HG03575 (cell line): ENCODE measurements at regions not wholly inside any gene's neighbourhood (a gene's known extent, or its start where the extent isn't known, plus 50 kb on each side); places are given as distances from the start of the nearest gene placed in this dataset.
"Not testable (repeated sequence)": the region's sequence is repeated elsewhere in the genome, so short reads cannot be mapped to it uniquely, and the experiment has no call there.

Experiments
- ATAC-seq: cut with Tn5 transposase; IDR thresholded peaks from one replicate; pipeline ENCODE4 v1.9.1; 2021; ENCODE audit not compliant: unreplicated experiment, insufficient number of reproducible peaks, low FRiP score; ENCODE audit errors: extremely low read depth

GRCh38 chr2:48230834-48231233 lies 83.6 kb upstream of the FOXN2 start:
- ATAC-seq: no peak

- no peak for ATAC-seq
These were observed 82.1 kb upstream of the FOXN2 start for GRCh38 chr2:48232351-48232750.

DNA sequence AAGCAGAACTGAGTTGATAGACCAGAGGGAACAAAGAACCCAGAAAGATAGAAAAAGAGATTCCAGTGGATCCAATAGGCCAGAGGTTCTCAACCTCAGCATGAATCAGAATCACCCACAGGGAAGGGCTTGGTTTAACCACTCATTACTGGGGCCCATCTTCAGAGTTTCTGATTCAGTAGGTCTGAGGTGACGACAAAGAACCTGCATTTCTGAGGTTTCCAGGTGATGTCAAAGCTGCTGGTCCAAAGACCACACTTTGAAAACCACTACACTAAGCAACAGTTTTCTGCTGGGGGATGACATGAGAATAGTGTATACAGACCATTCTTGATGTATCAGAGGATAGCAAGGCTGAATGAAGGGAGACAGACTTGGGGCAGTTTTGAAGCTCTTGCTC lies 81.5 kb upstream of the FOXN2 start:
- no peak for ATAC-seq

DNA sequence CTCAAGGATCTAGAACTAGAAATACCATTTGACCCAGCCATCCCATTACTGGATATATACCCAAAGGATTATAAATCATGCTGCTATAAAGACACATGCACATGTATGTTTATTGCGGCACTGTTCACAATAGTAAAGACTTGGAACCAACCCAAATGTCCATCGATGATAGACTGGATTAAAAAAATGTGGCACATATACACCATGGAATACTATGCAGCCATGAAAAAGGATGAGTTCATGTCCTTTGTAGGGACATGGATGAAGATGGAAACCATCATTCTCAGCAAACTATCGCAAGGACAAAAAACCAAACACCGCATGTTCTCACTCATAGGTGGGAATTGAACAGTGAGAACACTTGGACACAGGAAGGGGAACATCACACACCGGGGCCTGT lies 80.7 kb upstream of the FOXN2 start:
- ATAC-seq: not testable (repeated sequence)

- ATAC-seq: no peak
These were observed 79.4 kb upstream of the FOXN2 start for GRCh38 chr2:48235076-48235475.

DNA sequence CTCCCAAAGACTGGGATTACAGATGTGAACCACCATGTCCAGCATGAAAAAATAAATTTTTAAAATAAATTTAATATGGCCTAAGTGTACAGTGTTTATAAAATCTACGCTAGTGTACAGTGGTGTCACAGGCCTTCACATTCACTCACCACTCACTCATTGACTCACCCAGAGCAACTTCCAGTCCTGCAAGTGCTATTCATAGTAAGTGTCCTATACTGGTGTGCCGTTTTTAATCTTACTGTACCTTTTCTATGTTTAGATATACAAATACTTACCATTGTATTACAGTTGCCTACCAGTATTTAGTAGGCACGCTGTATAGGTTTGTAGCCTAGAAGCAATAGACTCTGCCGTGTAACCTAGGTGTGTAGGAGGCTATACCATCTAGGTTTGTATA lies 76.1 kb upstream of the FOXN2 start:
- no peak for ATAC-seq

DNA sequence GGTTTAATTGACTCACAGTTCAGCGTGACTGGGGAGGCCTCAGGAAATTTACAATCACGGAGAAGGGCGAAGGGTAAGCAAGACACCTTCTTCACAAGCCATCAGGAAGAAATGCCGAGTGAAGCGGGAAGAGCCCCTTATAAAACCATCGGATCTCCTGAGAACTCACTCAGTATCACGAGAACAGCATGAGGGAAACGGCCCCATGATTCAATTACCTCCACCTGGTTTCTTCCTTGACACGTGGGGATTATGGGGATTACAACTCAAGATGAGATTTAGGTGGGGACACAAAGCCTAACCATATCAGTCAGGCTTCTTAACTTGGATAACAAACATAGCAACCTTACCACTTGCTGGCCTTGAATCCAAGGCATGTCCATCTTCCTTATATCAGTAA lies 73.6 kb upstream of the FOXN2 start:
- no peak for ATAC-seq

GRCh38 chr2:48247206-48247605 lies 67.3 kb upstream of the FOXN2 start:
- ATAC-seq: no peak

DNA sequence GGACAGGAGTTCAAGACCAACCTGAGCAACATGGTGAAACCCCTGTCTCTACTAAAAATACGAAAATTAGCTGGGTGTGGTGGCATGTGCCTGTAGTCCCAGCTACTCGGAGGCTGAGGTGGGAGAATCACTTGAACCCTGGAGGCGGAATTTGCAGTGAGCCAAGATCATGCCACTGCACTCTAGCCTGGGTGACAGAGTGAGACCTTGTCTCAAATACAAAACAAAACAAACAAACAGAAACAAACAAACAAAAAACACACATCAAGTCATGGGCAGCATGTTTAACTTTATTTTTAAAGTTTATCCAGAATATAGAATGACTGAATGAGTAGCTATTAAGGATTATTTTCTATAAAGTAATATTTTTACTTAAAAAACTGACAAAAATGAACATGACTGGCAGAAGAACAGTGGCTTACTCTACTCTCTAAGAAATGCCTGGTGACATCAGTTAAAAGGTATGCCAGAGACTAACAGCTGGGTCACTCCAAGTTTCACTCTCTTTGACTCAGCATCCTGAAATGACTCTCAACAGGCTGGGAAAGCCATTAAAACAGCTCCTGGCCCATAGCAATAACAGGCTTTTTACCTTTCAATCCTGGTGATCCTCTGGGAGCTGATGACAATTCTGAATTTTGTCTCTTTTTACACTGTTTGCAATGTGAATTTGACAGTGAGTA lies 66.1 kb upstream of the FOXN2 start:
- ATAC-seq: peak; percentile 73

DNA sequence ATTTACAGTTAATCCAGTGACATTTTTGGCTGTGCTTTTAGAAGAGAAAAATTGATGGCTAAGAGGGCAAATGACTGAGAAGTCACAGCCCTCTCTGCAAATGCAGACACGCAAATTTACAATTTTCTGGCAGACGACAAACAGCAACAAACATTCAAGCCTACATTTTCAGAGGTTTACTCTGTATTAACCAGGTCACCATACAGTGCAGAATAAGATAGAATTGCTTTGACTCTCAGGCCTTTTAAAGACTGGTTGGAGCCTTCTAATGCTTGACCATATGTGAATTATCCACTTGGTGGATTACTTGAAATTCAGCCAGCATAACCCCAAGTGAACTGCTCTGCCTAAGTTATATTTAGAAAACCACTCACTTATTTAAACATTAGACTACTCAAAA lies 65.5 kb upstream of the FOXN2 start:
- ATAC-seq: no peak

DNA sequence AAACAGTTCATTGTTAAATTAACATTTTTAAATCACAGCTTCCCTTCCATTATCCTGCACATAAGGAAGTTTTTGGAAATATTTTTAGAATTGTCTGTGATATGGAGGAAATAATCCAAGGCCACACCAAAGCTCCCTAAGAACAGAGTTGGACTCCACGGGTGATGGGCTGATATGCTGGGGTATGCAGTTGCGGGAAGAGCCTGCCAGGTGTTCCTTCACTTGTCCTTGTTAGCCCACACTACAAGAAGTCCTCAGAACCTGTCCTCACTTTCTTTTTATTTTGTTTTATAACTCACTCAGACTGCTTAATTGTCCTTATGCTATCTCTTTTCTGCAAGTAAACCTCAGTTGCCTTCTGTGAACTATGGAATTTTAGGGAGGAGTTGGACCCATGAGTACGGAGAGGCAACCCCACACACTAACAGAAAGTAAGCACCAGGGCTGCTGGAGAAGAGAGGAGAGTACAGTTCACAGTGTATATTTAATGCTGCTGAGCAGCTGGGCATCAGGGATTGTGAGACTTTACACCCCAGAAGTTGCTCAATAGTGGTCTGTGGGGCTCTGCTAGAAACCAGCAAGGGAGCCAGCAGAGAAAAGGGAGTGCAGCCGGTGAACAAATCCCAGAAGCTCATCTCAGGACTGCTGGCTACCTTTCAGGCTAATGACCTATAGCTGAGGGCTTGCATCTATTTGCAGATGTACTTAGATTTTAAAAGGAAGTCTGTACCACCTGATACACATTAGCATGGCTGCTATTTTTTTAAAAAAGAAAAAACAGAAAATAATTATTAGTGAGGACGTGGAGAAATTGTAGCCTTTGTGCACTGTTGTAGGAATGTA lies 64.6 kb upstream of the FOXN2 start:
- ATAC-seq: no peak

GRCh38 chr2:48250474-48250844 lies 64.0 kb upstream of the FOXN2 start:
- no peak for ATAC-seq

GRCh38 chr2:48250943-48251342 lies 63.5 kb upstream of the FOXN2 start:
- ATAC-seq: no peak

DNA sequence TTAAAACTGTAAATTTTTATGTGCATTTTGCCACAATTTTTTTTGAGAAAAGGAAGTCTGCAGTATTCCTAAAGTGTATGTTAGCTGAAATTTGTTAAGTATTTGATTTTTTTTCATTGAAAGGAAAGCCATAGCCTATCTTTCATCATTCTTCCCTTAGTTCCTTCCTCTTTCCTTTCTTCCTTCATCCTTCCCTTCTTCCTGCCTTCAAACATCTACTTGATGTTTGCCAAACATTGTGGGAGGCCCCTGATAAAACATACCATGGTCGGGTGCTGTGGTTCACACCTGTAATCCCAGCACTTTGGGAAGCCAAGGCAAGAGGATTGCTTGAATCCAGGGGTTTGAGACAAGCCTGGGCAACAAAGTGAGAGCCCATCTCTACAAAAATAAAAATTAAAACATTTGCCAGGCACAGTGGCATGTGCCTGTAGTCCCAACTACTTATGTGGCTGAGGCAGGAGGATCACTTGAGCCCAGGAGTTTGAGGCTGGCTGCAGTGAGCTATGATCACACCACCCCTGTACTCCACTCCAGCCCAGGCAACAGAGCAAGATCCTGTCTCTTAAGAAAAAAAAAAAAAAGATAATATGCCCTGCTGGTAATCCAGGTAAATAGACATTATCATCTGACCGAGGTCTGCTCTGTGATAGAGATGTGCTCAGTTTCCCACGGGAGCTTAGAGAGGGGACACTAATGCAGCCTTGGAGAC lies 62.9 kb upstream of the FOXN2 start:
- no peak for ATAC-seq

DNA sequence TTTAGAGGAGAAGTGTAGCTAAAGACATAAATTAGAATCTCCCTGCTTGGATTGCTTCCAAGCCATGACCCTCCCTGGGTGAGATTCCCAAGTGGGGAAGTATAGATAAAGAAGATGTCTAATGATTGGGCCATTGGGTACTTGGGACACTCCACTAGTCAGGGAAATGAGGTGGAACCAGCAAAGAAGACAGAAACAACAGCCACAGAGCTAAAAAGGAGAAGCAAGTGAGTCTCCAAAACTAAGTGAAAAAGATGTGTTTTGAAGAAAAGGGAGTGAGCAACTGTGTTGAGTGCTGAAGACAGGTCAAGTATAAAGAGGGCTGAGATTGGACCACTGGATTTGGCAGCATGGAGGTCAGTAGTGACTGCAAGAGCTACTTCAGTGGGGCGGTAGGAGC lies 61.2 kb upstream of the FOXN2 start:
- ATAC-seq: no peak

DNA sequence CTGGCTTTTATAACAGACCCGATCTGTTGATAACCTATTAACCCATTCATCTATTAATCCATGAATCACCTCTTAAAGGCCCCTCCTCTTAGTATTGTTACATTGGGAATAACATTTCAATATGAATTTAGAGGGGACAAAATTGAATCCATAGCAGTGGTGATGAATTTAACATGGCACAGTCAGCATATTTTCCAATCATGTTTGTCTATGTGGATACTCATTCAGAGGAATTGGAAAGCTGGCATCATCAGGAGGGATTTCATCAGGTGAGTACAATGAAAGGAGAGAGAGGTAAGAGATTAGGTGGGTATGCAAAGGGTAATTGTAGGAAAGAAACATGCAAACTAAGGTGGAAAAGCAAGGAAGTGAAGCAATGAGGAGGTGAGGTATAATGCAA lies 59.6 kb upstream of the FOXN2 start:
- ATAC-seq: no peak

DNA sequence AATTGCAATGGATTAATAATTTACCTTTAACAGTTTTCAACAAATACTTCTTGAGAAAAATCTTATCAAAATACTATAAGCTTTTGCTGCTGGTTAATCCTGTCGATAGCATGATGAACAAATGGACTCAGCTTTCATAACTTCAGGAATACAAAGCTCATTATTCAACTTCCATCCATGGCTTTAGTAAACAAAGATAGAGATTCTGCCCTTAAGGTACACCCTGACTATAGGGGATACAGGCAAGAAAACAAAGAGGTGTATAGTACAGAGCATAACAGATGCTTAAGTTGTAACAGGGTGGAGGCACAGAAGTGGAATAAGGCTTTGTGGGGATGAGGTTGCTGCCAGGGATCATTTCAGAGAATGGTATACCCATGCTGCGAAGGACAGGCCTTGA lies 57.0 kb upstream of the FOXN2 start:
- no peak for ATAC-seq

DNA sequence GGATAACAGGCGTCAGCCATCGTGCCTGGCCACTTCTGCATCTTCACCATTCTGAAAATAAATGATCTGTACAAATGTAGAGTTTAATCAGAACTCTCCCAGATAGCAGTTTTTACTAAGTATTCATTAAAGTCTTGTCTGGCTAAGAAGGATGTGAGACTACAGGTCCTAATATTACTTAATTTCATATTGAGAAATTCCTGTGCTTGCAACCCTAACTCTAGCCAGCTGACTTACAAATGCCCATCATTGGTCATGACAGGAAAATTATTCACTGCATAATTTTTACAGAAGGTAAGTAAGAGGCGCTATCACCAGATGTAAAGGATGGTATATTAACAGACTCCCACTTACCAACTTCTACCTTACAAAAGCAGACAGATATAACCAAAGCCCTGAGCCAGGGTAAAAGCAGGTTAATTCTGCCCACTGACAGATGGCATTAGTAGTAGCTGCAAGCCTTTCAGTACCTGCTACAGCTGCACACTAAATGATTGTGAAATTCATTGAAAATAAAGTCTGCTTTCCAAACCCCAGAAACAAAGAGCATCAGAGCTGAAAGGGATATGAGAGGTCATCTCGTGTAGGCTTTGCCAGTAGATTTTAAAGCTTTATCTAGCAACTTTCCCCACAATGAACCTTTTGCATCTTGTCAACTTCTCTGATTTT lies 55.9 kb upstream of the FOXN2 start:
- ATAC-seq: no peak

GRCh38 chr2:48259811-48260210 lies 54.7 kb upstream of the FOXN2 start:
- ATAC-seq: no peak

GRCh38 chr2:48264627-48265026 lies 49.9 kb upstream of the FOXN2 start:
- ATAC-seq: no peak
